Breast epithelium (tissue), 3 donors: ENCODE measurements at regions not wholly inside any gene's neighbourhood (a gene's known extent, or its start where the extent isn't known, plus 50 kb on each side); places are given as distances from the start of the nearest gene placed in this dataset.

ENCODE experiments used
- POLR2A ChIP-seq: fragments of 450-650 bp; IDR thresholded peaks from one replicate; pipeline ENCODE4 v1.6.1; 2016; ENCODE audit warnings: antibody characterized with exemption, mild to moderate bottlenecking, moderate library complexity
- POLR2AphosphoS5 ChIP-seq, 3 donors: sonication (generic); formaldehyde crosslinking; IDR thresholded peaks; one replicate each; pipeline ENCODE4 v1.6.1; 2017; ENCODE audit warnings: antibody characterized with exemption in 3 of 3
- TF ChIP-seq, protein P1 (sequence below), 3 donors: fragments of 450-650 bp; IDR thresholded peaks; one replicate each; pipeline ENCODE4 v1.5.1; 2016 to 2017; ENCODE audit warnings: antibody characterized with exemption in 3 of 3, mild to moderate bottlenecking in 3 of 3, moderate library complexity in 3 of 3

GRCh38 chr7:86995814-86996213 lies 63.6 kb downstream of the ELAPOR2 start:
- TF ChIP-seq, protein P1, sequence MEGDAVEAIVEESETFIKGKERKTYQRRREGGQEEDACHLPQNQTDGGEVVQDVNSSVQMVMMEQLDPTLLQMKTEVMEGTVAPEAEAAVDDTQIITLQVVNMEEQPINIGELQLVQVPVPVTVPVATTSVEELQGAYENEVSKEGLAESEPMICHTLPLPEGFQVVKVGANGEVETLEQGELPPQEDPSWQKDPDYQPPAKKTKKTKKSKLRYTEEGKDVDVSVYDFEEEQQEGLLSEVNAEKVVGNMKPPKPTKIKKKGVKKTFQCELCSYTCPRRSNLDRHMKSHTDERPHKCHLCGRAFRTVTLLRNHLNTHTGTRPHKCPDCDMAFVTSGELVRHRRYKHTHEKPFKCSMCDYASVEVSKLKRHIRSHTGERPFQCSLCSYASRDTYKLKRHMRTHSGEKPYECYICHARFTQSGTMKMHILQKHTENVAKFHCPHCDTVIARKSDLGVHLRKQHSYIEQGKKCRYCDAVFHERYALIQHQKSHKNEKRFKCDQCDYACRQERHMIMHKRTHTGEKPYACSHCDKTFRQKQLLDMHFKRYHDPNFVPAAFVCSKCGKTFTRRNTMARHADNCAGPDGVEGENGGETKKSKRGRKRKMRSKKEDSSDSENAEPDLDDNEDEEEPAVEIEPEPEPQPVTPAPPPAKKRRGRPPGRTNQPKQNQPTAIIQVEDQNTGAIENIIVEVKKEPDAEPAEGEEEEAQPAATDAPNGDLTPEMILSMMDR (IDR thresholded peaks at IDR 0.05): no peak
- no peak for TF ChIP-seq POLR2AphosphoS5 (IDR thresholded peaks at IDR 0.05)
- TF ChIP-seq POLR2A: no peak
